ENCODE measurements at regions not wholly inside any gene's neighbourhood (a gene's known extent, or its start where the extent isn't known, plus 50 kb on each side); places are given as distances from the start of the nearest gene placed in this dataset.
"Not testable (repeated sequence)": the region's sequence is repeated elsewhere in the genome, so short reads cannot be mapped to it uniquely, and the experiment has no call there.

GRCh38 chr1:181219938-181220337, 131.4 kb downstream of the IER5 start:
- Histone ChIP-seq H3K4me1 (no peaks in the 10 kb centered on the region), H3K27ac (replicated peaks) (no peak overlapping the region), H3K36me3 (no peaks in the 10 kb centered on the region), H3K27me3 (ENCODE audit: low read depth) (peaks cover 3% of the 10 kb centered on the region), H3K4me3 (no peak overlapping the region), H3K9me3 (replicated peaks) (peaks cover 5% of the 10 kb centered on the region)
- intact Hi-C loops (cut with micrococcal nuclease), result no loop called here
- TF ChIP-seq CTCF (IDR thresholded peaks at IDR 0.05; ENCODE audit: borderline replicate concordance), result no peak
- no peak for DNase-seq

- peak overlapping the region; percentile 36 for H3K27ac ChIP-seq (replicated peaks)
- peaks cover 7% of the 10 kb centered on the region for H3K9me3 ChIP-seq (replicated peaks)
- no peaks in the 10 kb centered on the region for H3K4me1 ChIP-seq
- DNase-seq, result no peak
- H3K36me3 ChIP-seq, result no peaks in the 10 kb centered on the region
- peaks cover 3% of the 10 kb centered on the region for H3K27me3 ChIP-seq (ENCODE audit: low read depth)
- intact Hi-C loops (cut with micrococcal nuclease), result no loop called here
- H3K4me3 ChIP-seq, result no peak overlapping the region
- TF ChIP-seq CTCF (IDR thresholded peaks at IDR 0.05; ENCODE audit: borderline replicate concordance), result no peak
Measured at GRCh38 chr1:181221078-181221477, 132.6 kb downstream of the IER5 start.

DNA sequence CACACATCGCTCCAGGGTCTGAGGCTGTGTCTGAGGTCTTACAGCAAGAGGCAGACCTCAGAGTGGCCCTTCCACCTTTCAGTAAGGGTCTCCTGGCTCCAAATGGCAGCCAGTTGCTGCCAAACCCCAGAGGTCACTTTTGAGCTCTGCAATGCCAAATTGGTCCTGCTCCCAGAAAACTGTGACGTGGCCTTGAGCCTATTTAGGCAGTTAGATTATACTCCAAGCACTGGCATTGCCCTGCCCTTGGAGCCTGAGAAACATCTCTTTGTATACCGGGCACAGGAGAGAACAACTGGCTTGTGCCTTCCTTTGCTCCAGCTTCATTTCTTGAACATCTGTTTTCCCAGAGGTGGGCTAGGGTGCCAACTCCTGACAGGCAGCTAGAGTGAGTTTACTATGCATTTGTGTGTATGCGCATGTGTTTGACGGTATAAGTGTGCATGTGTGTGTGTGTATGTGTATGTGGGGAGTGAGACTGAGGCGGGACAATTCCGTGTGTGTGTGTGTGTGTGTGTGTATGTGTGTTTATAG, 134.5 kb downstream of the IER5 start:
- Histone ChIP-seq H3K4me1 (no peaks in the 10 kb centered on the region), H3K36me3 (no peaks in the 10 kb centered on the region), H3K9me3 (replicated peaks) (peaks cover 7% of the 10 kb centered on the region), H3K27ac (replicated peaks) (peak overlapping the region; percentile 9), H3K27me3 (ENCODE audit: low read depth) (peaks cover 3% of the 10 kb centered on the region), H3K4me3 (peak overlapping the region; percentile 21)
- TF ChIP-seq CTCF (IDR thresholded peaks at IDR 0.05; ENCODE audit: borderline replicate concordance), result no peak
- DNase-seq, result peak; percentile 21
- intact Hi-C loops (cut with micrococcal nuclease), result no loop called here

- H3K4me1 ChIP-seq; H3K36me3 ChIP-seq; H3K9me3 ChIP-seq (replicated peaks); H3K4me3 ChIP-seq; H3K27ac ChIP-seq (replicated peaks); DNase-seq; H3K27me3 ChIP-seq (ENCODE audit: low read depth); intact Hi-C loops (cut with micrococcal nuclease): not testable (repeated sequence)
Measured at GRCh38 chr1:181226728-181227127, 138.2 kb downstream of the IER5 start.

GRCh38 chr1:181239086-181239485, 150.6 kb downstream of the IER5 start:
- Histone ChIP-seq H3K27ac (replicated peaks) (no peak overlapping the region), H3K36me3 (no peaks in the 10 kb centered on the region), H3K4me3 (no peak overlapping the region), H3K4me1 (no peaks in the 10 kb centered on the region), H3K9me3 (replicated peaks) (no peaks in the 10 kb centered on the region), H3K27me3 (ENCODE audit: low read depth) (no peaks in the 10 kb centered on the region)
- TF ChIP-seq CTCF (IDR thresholded peaks at IDR 0.05; ENCODE audit: borderline replicate concordance), result no peak
- intact Hi-C loops (cut with micrococcal nuclease), result no loop called here
- no peak for DNase-seq

- H3K36me3 ChIP-seq; H3K27me3 ChIP-seq (ENCODE audit: low read depth); H3K27ac ChIP-seq (replicated peaks); H3K4me3 ChIP-seq; DNase-seq; intact Hi-C loops (cut with micrococcal nuclease); H3K4me1 ChIP-seq: not testable (repeated sequence)
- peaks cover 13% of the 10 kb centered on the region for H3K9me3 ChIP-seq (replicated peaks)
Measured at GRCh38 chr1:181246320-181246719, 157.8 kb downstream of the IER5 start.

- H3K4me3 ChIP-seq; H3K36me3 ChIP-seq; DNase-seq; intact Hi-C loops (cut with micrococcal nuclease); H3K27me3 ChIP-seq (ENCODE audit: low read depth); H3K27ac ChIP-seq (replicated peaks); H3K4me1 ChIP-seq: not testable (repeated sequence)
- H3K9me3 ChIP-seq (replicated peaks), result peaks cover 13% of the 10 kb centered on the region
Measured at GRCh38 chr1:181248361-181248760, 159.9 kb downstream of the IER5 start.
